SKM-1 treated with dmso at 0.1 percent for 144 hours (cell line): ENCODE measurements at regions not wholly inside any gene's neighbourhood (a gene's known extent, or its start where the extent isn't known, plus 50 kb on each side); places are given as distances from the start of the nearest gene placed in this dataset.

ENCODE experiments used
- DNase-seq: peaks from one replicate; lab custom pipeline; 2025; ENCODE audit not compliant: unreplicated experiment; lab: John Stamatoyannopoulos, UW

DNA sequence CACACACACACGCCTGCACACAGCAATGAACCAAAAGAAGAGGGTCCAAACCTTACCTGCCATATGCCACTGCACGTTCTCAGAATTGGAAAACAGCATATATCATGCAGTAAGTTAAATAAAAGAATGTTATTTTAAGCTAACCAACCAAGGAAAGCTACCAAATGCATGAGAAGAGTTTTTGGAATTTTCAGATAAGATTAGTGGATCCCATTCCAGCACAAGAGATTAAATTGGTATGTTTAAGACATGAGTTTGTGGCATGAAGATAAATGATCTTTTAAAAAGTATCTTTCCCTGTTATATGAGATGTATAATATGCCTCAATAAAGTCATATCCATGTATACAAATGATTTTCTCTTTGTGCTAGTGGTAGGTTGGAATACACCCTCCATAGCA is 811.4 kb downstream of the NR2F2 start:
- no peak for DNase-seq

DNA sequence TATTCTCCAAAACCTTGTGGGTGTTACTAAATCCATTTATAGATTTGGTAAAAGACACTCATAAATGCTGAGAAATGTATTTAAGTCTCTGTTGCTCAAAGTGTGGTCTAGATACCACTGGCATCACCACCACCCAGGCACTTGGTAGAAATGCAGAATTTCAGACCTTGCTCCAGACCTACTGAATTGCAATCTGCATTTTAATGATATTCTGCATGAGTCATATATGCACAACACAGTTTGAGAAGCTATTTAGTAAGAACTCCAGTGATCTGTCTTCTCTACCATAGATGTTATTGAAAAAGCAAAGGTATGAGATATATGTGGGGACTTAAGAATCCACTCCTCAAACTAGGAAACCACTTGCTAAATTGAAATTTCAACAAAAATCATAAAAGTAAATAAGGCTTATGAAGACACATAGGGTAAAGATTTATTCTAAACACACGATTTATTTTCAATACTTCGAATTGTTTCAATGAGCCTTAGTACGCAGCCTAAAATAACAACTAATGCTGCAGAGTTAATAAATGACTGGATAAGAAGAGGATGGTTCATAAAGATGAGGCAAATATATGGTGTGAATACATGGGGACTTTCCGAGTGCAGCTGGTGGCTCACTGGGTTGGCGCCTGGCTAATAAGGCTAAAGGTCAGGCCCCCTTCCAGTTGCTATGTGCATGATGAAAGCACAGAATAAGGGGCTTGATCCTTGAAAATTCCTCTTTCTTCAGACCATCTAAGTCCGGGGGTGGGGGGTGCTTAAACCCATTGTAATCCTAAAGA is 813.3 kb downstream of the NR2F2 start:
- DNase-seq = no peak

- DNase-seq = no peak
Measured at GRCh38 chr15:97144377-97144711, 813.8 kb downstream of the NR2F2 start.

DNA sequence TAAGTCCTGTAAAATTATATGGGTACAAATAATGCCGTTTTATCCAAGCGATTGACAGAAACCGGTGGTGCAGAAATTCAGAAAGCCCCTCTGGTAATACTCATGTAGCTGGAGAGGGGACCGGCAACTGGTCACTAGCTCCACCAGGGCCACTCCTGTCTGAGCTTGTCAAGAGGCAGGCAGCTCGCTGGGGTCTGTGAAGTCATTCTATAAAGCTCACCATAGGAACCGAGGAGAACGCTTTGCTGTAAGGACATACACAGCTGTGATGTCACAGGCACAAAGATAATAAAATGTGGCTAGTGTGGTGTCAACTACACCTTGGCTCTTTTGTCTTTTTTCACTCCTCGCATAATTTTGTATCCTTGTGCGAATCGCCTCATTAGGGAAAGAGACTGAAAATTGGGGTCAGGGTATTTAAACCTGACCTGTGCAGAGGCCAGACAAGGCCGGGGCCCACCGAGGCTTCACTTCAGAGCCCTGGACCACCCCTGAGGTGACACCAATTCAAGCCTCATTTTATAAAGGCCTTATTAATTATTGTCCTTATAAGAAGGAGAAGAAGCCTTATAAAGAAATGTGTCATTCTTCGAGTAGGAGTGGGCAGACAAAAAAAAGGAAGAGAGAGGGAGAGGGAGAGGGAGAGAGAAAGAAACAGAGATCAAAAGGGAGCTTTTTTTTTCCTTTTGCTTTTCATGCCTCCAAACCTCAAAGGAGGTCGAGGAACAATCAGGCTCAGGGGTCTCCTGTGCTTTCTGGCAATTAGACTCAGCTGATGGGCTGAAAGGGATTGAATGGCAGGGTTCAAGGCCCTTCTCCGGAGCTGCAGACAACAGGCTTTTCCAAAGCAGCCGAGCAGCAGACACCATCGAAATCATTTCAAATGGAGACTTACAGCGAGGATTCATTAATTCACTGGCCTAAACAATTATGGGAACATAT is 813.3 kb upstream of the ARRDC4 start:
- DNase-seq = no peak

- DNase-seq = no peak
Measured at GRCh38 chr15:97153356-97153965, 807.0 kb upstream of the ARRDC4 start.

GRCh38 chr15:97156739-97157265 is 803.7 kb upstream of the ARRDC4 start:
- no peak for DNase-seq

GRCh38 chr15:97162805-97163495 is 797.6 kb upstream of the ARRDC4 start:
- no peak for DNase-seq

DNA sequence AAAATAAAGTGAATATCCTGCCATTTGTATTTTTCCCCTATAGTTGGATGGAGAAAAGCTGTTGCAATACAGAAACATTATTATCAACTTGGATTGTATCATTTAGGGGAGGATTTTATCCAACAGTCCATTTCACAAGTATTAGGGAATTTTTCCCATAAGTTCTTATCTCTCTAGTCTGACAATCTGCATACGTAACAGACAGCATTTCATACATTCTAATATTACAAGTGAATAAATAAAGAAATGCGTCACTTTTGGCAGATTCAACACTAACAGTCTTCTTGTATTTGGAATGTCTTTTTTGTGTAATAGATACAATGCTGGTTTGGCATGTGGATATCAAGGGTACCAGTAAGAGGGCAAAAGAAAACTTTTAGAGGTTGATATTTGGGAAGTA is 795.3 kb upstream of the ARRDC4 start:
- DNase-seq = no peak

DNA sequence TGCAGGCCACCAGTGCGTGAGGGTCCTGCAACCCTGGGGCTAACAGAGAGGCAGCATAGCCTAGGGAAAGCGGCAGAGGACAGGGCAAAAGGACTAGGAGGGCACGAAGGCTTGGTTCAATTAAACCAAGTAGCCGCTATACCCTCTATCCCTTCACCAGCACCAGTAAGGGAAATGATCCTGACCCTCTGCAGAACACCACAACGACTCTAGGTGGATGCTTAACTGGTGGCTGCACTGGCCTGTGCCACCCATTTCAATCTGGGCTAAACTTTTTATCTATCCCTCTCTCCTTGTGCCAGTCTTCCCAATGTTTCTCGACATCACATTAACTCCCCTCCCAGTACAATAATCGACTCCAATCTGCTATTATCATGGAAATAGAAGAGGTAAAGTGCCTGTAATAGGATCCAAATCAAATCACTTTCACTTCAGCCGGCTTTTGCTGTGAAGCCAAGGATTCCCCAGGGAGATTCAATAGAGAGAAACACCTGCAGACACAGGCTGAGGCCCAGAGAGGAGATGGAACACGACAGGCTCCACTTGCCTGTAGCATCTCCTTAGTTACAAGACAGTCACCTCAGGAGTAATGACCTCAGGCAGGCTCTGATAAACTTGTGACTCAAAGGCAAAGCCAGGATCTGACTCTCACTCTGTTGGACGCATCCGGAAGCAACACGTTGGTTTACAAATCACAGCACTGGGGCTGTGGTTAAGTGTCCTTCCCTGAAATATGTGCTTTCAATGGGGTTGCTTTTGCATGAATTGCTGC is 791.6 kb upstream of the ARRDC4 start:
- DNase-seq = no peak

- no peak for DNase-seq
Measured at GRCh38 chr15:97171556-97171955, 788.9 kb upstream of the ARRDC4 start.

- DNase-seq = no peak
Measured at GRCh38 chr15:97174886-97175540, 785.5 kb upstream of the ARRDC4 start.

GRCh38 chr15:97177151-97177577 is 783.3 kb upstream of the ARRDC4 start:
- no peak for DNase-seq

GRCh38 chr15:97182581-97182980 is 777.9 kb upstream of the ARRDC4 start:
- DNase-seq = no peak

DNA sequence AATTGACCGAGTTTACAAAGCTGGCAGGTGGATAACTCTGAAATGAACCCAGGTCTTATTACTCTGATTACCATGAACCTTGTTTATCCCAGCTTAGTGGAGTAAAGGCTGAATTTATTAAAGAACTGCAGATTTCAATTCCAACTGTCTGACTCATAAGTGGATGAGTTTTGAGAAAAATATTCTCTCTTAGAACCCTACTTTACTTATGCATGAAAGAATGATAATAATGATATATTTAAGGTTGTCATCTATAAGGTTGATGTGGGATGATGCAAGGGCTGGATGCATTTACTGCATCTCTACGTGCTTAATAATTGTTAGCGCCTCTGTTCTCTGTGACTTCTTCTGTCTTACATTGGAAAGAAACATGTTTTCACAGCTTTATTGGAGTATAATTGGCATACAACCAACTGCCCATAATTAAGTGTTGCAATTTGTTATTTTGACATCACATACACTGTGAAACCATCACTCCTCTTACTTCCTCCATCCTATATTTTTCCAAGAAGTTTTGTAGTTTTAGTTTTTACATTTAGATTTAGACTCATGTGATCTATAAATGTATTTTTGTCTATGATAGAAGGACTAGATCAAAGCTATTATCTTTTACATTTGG is 771.2 kb upstream of the ARRDC4 start:
- no peak for DNase-seq

DNA sequence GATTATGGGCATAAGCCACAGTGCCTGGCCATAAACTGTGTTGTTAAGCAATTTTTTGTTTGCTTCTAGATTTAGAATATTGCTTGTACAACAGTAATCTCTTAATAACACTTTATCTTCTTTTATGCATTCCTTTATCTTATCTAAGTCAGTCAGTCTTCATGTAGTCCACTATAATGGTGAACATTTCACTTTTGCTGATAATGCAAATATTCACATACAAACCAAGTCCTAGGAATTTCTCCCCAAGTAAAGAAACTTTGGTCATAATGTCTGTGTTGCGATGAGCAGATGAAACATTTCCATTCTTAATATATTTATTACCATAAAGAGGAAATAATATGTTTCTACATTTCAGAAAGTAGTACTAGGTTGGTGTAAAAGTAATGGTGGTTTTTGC is 765.8 kb upstream of the ARRDC4 start:
- no peak for DNase-seq

DNA sequence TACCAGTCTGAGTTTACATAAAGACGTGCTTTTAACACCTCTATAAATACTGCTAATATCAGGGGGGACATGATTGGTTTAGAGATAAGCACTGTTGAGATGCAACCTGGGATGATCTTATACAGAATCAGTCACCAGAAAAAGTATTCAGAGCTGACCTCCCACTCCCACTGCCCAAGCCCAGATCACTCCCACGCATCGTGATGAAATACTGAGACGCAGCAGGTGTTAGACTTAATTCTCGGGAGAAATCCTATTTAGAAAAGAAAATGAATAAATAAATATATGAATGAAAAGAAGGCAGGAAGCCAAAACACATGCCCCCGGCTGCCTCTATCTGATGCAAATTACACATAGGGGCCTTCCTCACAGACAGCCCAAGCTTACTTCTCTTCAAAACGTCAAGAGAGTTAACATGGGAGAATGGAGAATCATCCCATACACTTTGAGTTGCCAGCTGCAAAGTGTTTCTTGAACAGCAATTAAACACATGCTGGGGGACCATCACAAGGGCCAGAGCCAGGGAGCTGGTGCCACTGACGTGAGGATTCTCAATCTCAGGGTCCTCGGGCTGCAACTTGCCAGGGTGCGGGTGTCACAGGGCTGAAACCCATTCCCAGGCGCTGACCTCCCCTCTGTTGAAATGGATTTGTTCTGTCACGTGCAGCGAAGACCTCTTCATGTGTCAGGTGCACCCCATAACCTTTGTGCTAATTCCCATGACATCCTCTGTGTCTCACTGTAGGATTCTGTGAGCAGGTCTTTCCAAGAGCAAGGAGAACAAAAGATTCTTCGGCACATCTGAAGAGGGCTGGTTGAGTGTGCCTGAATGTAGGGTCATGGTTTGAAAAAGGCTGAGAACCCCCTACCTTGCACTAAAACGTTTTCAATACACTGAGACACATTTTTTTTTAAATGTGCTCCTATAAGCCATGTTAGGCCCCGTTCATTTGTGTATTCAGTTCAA is 764.2 kb upstream of the ARRDC4 start:
- DNase-seq = no peak

- no peak for DNase-seq
Measured at GRCh38 chr15:97199393-97200051, 761.0 kb upstream of the ARRDC4 start.

GRCh38 chr15:97200161-97200560 is 760.3 kb upstream of the ARRDC4 start:
- no peak for DNase-seq
